ENCODE measurements at regions not wholly inside any gene's neighbourhood (a gene's known extent, or its start where the extent isn't known, plus 50 kb on each side); places are given as distances from the start of the nearest gene placed in this dataset.

DNA sequence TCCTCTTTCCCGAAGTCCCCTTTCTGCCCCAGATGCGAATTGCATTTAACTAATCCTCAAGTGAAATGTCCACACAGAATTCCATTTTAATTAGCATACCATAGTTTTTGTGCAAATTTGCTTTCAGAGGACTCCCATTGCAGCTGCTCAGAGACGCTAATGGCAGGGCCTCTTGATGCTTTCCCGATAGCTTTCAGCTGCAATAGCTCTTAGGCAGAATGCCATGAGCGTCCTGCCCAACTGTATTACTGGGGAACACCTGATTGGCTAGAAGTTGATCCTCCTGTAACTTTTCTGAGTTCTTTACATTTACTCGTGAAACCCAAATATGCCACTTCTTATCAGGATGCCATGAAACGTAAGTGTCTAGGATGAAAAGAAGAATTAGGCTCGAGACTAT lies 203.0 kb downstream of the UTP18 start:
- no peak overlapping the region for H4K8ac ChIP-seq (ENCODE audit: low read depth, low read length)
- H3K18ac ChIP-seq (ENCODE audit: low read length): no peak overlapping the region
- no peaks in the 10 kb centered on the region for H3K27me3 ChIP-seq (ENCODE audit: insufficient read depth, low read length, poor library complexity)
- no peak overlapping the region for H2AK5ac ChIP-seq (ENCODE audit: low read length)
- no peak overlapping the region for H2BK120ac ChIP-seq (ENCODE audit: low read depth, low read length)
- no peak overlapping the region for H4K5ac ChIP-seq (ENCODE audit: low read length)
- H3K4me1 ChIP-seq (ENCODE audit: control insufficient read depth, low read depth, low read length): no peaks in the 10 kb centered on the region
- H3K36me3 ChIP-seq (ENCODE audit: control insufficient read depth, insufficient read depth, low read length): no peaks in the 10 kb centered on the region
- H3K4me2 ChIP-seq (ENCODE audit: low read length): no peak overlapping the region
- no peak overlapping the region for H3K56ac ChIP-seq (ENCODE audit: low read length)
- no peak overlapping the region for H3K9ac ChIP-seq (ENCODE audit: low read length)
- H3K79me2 ChIP-seq (ENCODE audit: control insufficient read depth, insufficient read depth, low read length): no peaks in the 10 kb centered on the region
- H3K4ac ChIP-seq (ENCODE audit: low read depth, low read length): no peak overlapping the region
- H3K79me1 ChIP-seq (ENCODE audit: low read length): no peaks in the 10 kb centered on the region
- no peak for DNase-seq
- no peak overlapping the region for H3K23ac ChIP-seq (ENCODE audit: low read length)
- H2BK5ac ChIP-seq (ENCODE audit: low read length): no peak overlapping the region
- H3K4me3 ChIP-seq (ENCODE audit: low read length): no peak overlapping the region
- no CpG with 5 or more reads among the region's 8 CpGs for WGBS (ENCODE audit: extremely low coverage, insufficient coverage, low lambda C conversion rate)
- no peak overlapping the region for H2BK15ac ChIP-seq (replicated peaks; ENCODE audit: low read depth)
- H3K27ac ChIP-seq (ENCODE audit: low read depth, low read length): no peak overlapping the region

DNA sequence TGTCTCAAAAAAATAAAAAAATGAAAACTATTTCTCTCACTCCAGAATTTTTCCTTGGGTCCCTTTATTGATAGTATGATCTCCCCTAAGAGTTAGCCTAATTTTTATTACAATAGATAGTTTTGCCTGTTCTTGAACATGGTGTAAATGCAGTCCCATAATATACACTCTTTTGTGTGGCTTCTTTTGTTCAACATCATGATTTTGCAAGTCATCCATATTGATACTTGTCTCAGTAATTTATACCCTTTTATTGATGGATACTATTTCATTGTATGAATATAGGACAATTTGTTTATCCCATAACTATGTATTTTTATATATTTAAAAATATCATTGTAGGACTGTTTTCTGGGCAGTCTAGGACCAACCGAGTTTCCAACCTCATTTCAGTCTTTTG lies 207.0 kb downstream of the UTP18 start:
- H3K23ac ChIP-seq (ENCODE audit: low read length): no peak overlapping the region
- no peak overlapping the region for H4K5ac ChIP-seq (ENCODE audit: low read length)
- no peaks in the 10 kb centered on the region for H3K79me2 ChIP-seq (ENCODE audit: control insufficient read depth, insufficient read depth, low read length)
- H3K27ac ChIP-seq (ENCODE audit: low read depth, low read length): no peak overlapping the region
- H2BK15ac ChIP-seq (replicated peaks; ENCODE audit: low read depth): no peak overlapping the region
- no peak overlapping the region for H2AK5ac ChIP-seq (ENCODE audit: low read length)
- H3K27me3 ChIP-seq (ENCODE audit: insufficient read depth, low read length, poor library complexity): no peaks in the 10 kb centered on the region
- no peak overlapping the region for H3K4me3 ChIP-seq (ENCODE audit: low read length)
- no peak overlapping the region for H3K9ac ChIP-seq (ENCODE audit: low read length)
- WGBS (ENCODE audit: extremely low coverage, insufficient coverage, low lambda C conversion rate): no CpG with 5 or more reads among the region's 1 CpG
- H3K4me1 ChIP-seq (ENCODE audit: control insufficient read depth, low read depth, low read length): no peaks in the 10 kb centered on the region
- no peak overlapping the region for H2BK5ac ChIP-seq (ENCODE audit: low read length)
- no peaks in the 10 kb centered on the region for H3K36me3 ChIP-seq (ENCODE audit: control insufficient read depth, insufficient read depth, low read length)
- no peak overlapping the region for H3K56ac ChIP-seq (ENCODE audit: low read length)
- no peak overlapping the region for H3K4me2 ChIP-seq (ENCODE audit: low read length)
- no peaks in the 10 kb centered on the region for H3K79me1 ChIP-seq (ENCODE audit: low read length)
- no peak overlapping the region for H2BK120ac ChIP-seq (ENCODE audit: low read depth, low read length)
- DNase-seq: no peak
- H4K8ac ChIP-seq (ENCODE audit: low read depth, low read length): no peak overlapping the region
- no peak overlapping the region for H3K4ac ChIP-seq (ENCODE audit: low read depth, low read length)
- H3K18ac ChIP-seq (ENCODE audit: low read length): no peak overlapping the region

DNA sequence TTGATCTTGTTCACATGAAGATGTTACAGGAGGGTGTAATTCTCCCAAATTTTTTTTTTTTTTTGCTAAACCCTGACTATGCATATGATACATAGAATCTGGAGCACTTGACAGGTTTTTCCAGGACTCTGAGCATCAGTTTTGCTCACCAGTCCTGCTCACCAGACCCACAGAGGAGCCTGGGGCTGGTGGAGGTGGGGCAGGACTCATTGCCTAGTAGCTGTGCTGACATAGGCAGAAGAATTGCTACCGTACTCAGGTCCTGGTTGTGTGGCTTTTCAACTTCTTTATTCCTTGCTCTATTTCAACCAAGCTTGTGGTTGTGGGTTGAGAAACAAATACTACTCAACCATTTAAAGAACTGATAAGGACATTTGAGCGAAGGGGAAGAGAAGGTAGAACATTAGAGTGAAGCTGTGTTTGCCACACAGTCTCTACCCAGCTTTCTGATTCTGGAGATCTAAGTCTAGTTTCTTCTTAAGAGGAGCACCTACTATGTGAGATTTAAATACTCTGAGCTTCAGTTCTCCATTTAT lies 212.4 kb downstream of the UTP18 start:
- no peak overlapping the region for H3K4me3 ChIP-seq (ENCODE audit: low read length)
- H3K23ac ChIP-seq (ENCODE audit: low read length): no peak overlapping the region
- no peak overlapping the region for H3K4me2 ChIP-seq (ENCODE audit: low read length)
- no peak overlapping the region for H4K5ac ChIP-seq (ENCODE audit: low read length)
- no peak overlapping the region for H2BK5ac ChIP-seq (ENCODE audit: low read length)
- H2BK15ac ChIP-seq (replicated peaks; ENCODE audit: low read depth): no peak overlapping the region
- no CpG with 5 or more reads among the region's 2 CpGs for WGBS (ENCODE audit: extremely low coverage, insufficient coverage, low lambda C conversion rate)
- H3K9ac ChIP-seq (ENCODE audit: low read length): no peak overlapping the region
- H2BK120ac ChIP-seq (ENCODE audit: low read depth, low read length): no peak overlapping the region
- no peaks in the 10 kb centered on the region for H3K27me3 ChIP-seq (ENCODE audit: insufficient read depth, low read length, poor library complexity)
- no peak overlapping the region for H4K8ac ChIP-seq (ENCODE audit: low read depth, low read length)
- no peaks in the 10 kb centered on the region for H3K4me1 ChIP-seq (ENCODE audit: control insufficient read depth, low read depth, low read length)
- H3K56ac ChIP-seq (ENCODE audit: low read length): no peak overlapping the region
- DNase-seq: no peak
- H3K27ac ChIP-seq (ENCODE audit: low read depth, low read length): no peak overlapping the region
- H3K36me3 ChIP-seq (ENCODE audit: control insufficient read depth, insufficient read depth, low read length): no peaks in the 10 kb centered on the region
- no peak overlapping the region for H2AK5ac ChIP-seq (ENCODE audit: low read length)
- no peaks in the 10 kb centered on the region for H3K79me1 ChIP-seq (ENCODE audit: low read length)
- no peaks in the 10 kb centered on the region for H3K79me2 ChIP-seq (ENCODE audit: control insufficient read depth, insufficient read depth, low read length)
- H3K4ac ChIP-seq (ENCODE audit: low read depth, low read length): no peak overlapping the region
- H3K18ac ChIP-seq (ENCODE audit: low read length): no peak overlapping the region

DNA sequence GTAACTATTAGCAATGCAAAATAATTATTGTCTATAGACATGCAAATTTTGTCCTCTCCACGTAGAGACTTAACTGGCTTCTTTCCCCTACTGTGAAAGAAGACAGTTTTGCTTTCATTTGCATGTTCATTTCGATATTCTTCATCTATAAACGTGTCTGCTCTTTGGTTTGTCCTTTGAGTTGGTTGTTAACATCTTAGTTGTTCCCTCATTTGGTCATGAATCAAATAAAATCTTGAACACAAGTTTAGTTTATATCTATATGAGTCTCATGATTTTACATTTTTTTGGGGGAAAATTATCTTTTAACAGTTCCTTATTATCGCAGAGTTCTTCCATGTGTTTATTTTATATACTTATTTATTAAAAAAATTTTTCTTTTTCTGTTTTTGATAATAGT lies 214.4 kb downstream of the UTP18 start:
- Histone ChIP-seq H3K36me3 (ENCODE audit: control insufficient read depth, insufficient read depth, low read length) (no peaks in the 10 kb centered on the region), H3K79me2 (ENCODE audit: control insufficient read depth, insufficient read depth, low read length) (no peaks in the 10 kb centered on the region), H3K79me1 (ENCODE audit: low read length) (no peaks in the 10 kb centered on the region), H2BK120ac (ENCODE audit: low read depth, low read length) (no peak overlapping the region), H3K27me3 (ENCODE audit: insufficient read depth, low read length, poor library complexity) (no peaks in the 10 kb centered on the region), H2AK5ac (ENCODE audit: low read length) (no peak overlapping the region), H3K27ac (ENCODE audit: low read depth, low read length) (no peak overlapping the region), H3K23ac (ENCODE audit: low read length) (no peak overlapping the region), H2BK5ac (ENCODE audit: low read length) (no peak overlapping the region), H4K8ac (ENCODE audit: low read depth, low read length) (no peak overlapping the region), H3K4ac (ENCODE audit: low read depth, low read length) (no peak overlapping the region), H3K9ac (ENCODE audit: low read length) (no peak overlapping the region), H2BK15ac (replicated peaks; ENCODE audit: low read depth) (no peak overlapping the region), H3K56ac (ENCODE audit: low read length) (no peak overlapping the region), H3K4me1 (ENCODE audit: control insufficient read depth, low read depth, low read length) (no peaks in the 10 kb centered on the region), H3K18ac (ENCODE audit: low read length) (no peak overlapping the region), H4K5ac (ENCODE audit: low read length) (no peak overlapping the region), H3K4me2 (ENCODE audit: low read length) (no peak overlapping the region), H3K4me3 (ENCODE audit: low read length) (no peak overlapping the region)
- DNase-seq: no peak
- no CpG with 5 or more reads among the region's 4 CpGs for WGBS (ENCODE audit: extremely low coverage, insufficient coverage, low lambda C conversion rate)

DNA sequence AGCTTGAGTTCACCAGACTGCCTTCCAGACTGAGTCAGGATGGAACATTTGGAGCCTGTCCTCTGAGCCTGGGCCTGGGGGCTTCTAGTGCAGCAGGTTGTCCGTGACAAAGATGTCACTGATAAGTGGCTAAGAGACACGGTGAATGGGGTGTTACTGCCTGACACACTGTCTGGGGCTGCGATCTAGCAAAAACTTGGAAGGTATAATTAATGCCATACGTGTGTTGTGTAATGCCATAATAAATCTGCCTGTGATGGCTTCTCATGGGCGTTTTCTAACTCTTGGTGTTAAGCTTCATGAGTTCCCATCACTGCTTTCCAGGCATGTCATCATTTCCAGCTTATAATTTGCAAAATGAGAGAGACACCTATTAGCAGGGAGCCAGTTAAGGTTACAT lies 215.4 kb downstream of the UTP18 start:
- Histone ChIP-seq H3K4me2 (ENCODE audit: low read length) (no peak overlapping the region), H4K8ac (ENCODE audit: low read depth, low read length) (no peak overlapping the region), H3K79me1 (ENCODE audit: low read length) (no peaks in the 10 kb centered on the region), H3K79me2 (ENCODE audit: control insufficient read depth, insufficient read depth, low read length) (no peaks in the 10 kb centered on the region), H3K4me1 (ENCODE audit: control insufficient read depth, low read depth, low read length) (no peaks in the 10 kb centered on the region), H2BK120ac (ENCODE audit: low read depth, low read length) (no peak overlapping the region), H3K9ac (ENCODE audit: low read length) (no peak overlapping the region), H3K4me3 (ENCODE audit: low read length) (no peak overlapping the region), H2BK15ac (replicated peaks; ENCODE audit: low read depth) (no peak overlapping the region), H3K27me3 (ENCODE audit: insufficient read depth, low read length, poor library complexity) (no peaks in the 10 kb centered on the region), H3K23ac (ENCODE audit: low read length) (no peak overlapping the region), H2AK5ac (ENCODE audit: low read length) (no peak overlapping the region), H3K56ac (ENCODE audit: low read length) (no peak overlapping the region), H3K18ac (ENCODE audit: low read length) (no peak overlapping the region), H3K27ac (ENCODE audit: low read depth, low read length) (no peak overlapping the region), H4K5ac (ENCODE audit: low read length) (no peak overlapping the region), H2BK5ac (ENCODE audit: low read length) (no peak overlapping the region), H3K36me3 (ENCODE audit: control insufficient read depth, insufficient read depth, low read length) (no peaks in the 10 kb centered on the region), H3K4ac (ENCODE audit: low read depth, low read length) (no peak overlapping the region)
- no peak for DNase-seq
- WGBS (ENCODE audit: extremely low coverage, insufficient coverage, low lambda C conversion rate): no CpG with 5 or more reads among the region's 5 CpGs

DNA sequence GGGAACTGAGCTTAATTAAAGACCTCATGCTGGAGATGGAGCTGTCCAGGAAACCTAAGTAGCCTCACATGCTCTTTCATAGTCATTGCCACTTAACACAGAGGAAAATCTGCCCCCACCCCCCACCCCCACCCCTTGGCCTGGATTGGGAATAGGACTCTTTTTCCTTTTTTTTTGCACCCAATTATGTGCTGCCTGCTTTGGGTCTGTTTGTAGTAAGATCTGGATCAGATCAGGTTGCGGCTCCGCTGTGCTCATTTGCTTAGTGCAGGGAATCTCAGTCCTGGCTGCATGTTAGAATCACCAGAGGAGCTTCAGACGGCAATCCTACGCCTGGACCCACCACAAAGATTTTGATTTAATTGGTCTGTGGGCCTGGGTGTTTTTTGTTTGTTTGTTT lies 219.0 kb downstream of the UTP18 start:
- H3K36me3 ChIP-seq (ENCODE audit: control insufficient read depth, insufficient read depth, low read length): no peaks in the 10 kb centered on the region
- H3K27ac ChIP-seq (ENCODE audit: low read depth, low read length): no peak overlapping the region
- no peak overlapping the region for H2BK15ac ChIP-seq (replicated peaks; ENCODE audit: low read depth)
- H3K4me1 ChIP-seq (ENCODE audit: control insufficient read depth, low read depth, low read length): no peaks in the 10 kb centered on the region
- H3K4ac ChIP-seq (ENCODE audit: low read depth, low read length): no peak overlapping the region
- no peak overlapping the region for H3K9ac ChIP-seq (ENCODE audit: low read length)
- H3K56ac ChIP-seq (ENCODE audit: low read length): no peak overlapping the region
- no peaks in the 10 kb centered on the region for H3K79me2 ChIP-seq (ENCODE audit: control insufficient read depth, insufficient read depth, low read length)
- H2AK5ac ChIP-seq (ENCODE audit: low read length): no peak overlapping the region
- no peak overlapping the region for H3K18ac ChIP-seq (ENCODE audit: low read length)
- no peak overlapping the region for H4K8ac ChIP-seq (ENCODE audit: low read depth, low read length)
- no peak overlapping the region for H3K23ac ChIP-seq (ENCODE audit: low read length)
- H3K4me2 ChIP-seq (ENCODE audit: low read length): no peak overlapping the region
- H3K27me3 ChIP-seq (ENCODE audit: insufficient read depth, low read length, poor library complexity): no peaks in the 10 kb centered on the region
- no peaks in the 10 kb centered on the region for H3K79me1 ChIP-seq (ENCODE audit: low read length)
- WGBS (ENCODE audit: extremely low coverage, insufficient coverage, low lambda C conversion rate): no CpG with 5 or more reads among the region's 4 CpGs
- DNase-seq: no peak
- no peak overlapping the region for H2BK5ac ChIP-seq (ENCODE audit: low read length)
- H2BK120ac ChIP-seq (ENCODE audit: low read depth, low read length): no peak overlapping the region
- no peak overlapping the region for H3K4me3 ChIP-seq (ENCODE audit: low read length)
- no peak overlapping the region for H4K5ac ChIP-seq (ENCODE audit: low read length)
